ENCODE measurements at regions not wholly inside any gene's neighbourhood (a gene's known extent, or its start where the extent isn't known, plus 50 kb on each side); places are given as distances from the start of the nearest gene placed in this dataset.

- TF ChIP-seq POLR2A (IDR thresholded peaks at IDR 0.05; ENCODE audit: low read length): no peak
- no peak for TF ChIP-seq GATA1 (IDR thresholded peaks at IDR 0.05; ENCODE audit: low read depth, low read length)
These were observed 195.1 kb upstream of the TWIST2 start for GRCh38 chr2:238652771-238653157.
